HFF-Myc (cell line): ENCODE measurements at regions not wholly inside any gene's neighbourhood (a gene's known extent, or its start where the extent isn't known, plus 50 kb on each side); places are given as distances from the start of the nearest gene placed in this dataset.

ENCODE experiments used
- DNase-seq: peaks from one replicate; pipeline ENCODE4 v3.0.0-alpha.2; 2011; ENCODE audit warnings: low read depth; ENCODE audit errors: extremely low read depth
- H3K4me3 ChIP-seq: replicated peaks from 2 replicates; pipeline ENCODE4 v1.5.1; 2011; ENCODE audit warnings: low read depth, mild to moderate bottlenecking, control low read depth, low read length
- CTCF ChIP-seq: IDR thresholded peaks from 2 replicates; pipeline ENCODE4 v1.5.1; 2012; ENCODE audit warnings: mild to moderate bottlenecking, low read depth, low read length, control low read depth; ENCODE audit errors: missing control alignments

- no peak overlapping the region for H3K4me3 ChIP-seq
- TF ChIP-seq CTCF, result no peak
- DNase-seq, result no peak
Observed at GRCh38 chr16:82425661-82426060, 201.1 kb upstream of the CDH13 start.

- TF ChIP-seq CTCF, result no peak
- no peak for DNase-seq
Observed at GRCh38 chr16:82421851-82422250, 204.9 kb upstream of the CDH13 start.

GRCh38 chr16:82419332-82419731 is 207.4 kb upstream of the CDH13 start:
- H3K4me3 ChIP-seq, result no peak overlapping the region
- no peak for DNase-seq
- no peak for TF ChIP-seq CTCF

More at GRCh38 chr16:82421851-82422250, 204.9 kb upstream of the CDH13 start:
- no peak overlapping the region for H3K4me3 ChIP-seq

GRCh38 chr16:82414476-82414875 is 212.3 kb upstream of the CDH13 start:
- no peak for DNase-seq
- TF ChIP-seq CTCF, result no peak
- no peak overlapping the region for H3K4me3 ChIP-seq

GRCh38 chr16:82412770-82413169 is 214.0 kb upstream of the CDH13 start:
- H3K4me3 ChIP-seq, result no peak overlapping the region
- no peak for DNase-seq
- TF ChIP-seq CTCF, result no peak

- no peak overlapping the region for H3K4me3 ChIP-seq
- DNase-seq, result no peak
- TF ChIP-seq CTCF, result no peak
Observed at GRCh38 chr16:82405736-82406135, 221.0 kb upstream of the CDH13 start.

- no peak overlapping the region for H3K4me3 ChIP-seq
Observed at GRCh38 chr16:82404586-82405315, 222.0 kb upstream of the CDH13 start.

More at GRCh38 chr16:82404586-82405315, 222.0 kb upstream of the CDH13 start:
- TF ChIP-seq CTCF, result no peak
- DNase-seq, result no peak
